Activated B cell treated with CpG ODN at 0.5 μM for 24 hours (primary cell): ENCODE measurements at regions not wholly inside any gene's neighbourhood (a gene's known extent, or its start where the extent isn't known, plus 50 kb on each side); places are given as distances from the start of the nearest gene placed in this dataset.

Experiments used
- ATAC-seq: fragments of 200-7000 bp; cut with Tn5 transposase; one replicate; pipeline ENCODE4 v1.10.0; 2021; ENCODE audit warnings: low read depth, mild to moderate bottlenecking, moderate library complexity
- CTCF ChIA-PET: fragments of 350-600 bp; sonication (Branson Sonifier 250); formaldehyde crosslinking; loops from one replicate; lab custom pipeline; 2021; ENCODE audit warnings: antibody characterized with exemption; lab: Charles Lee
- POLR2A ChIA-PET: fragments of 350-600 bp; sonication (Branson Sonifier 250); formaldehyde crosslinking; loops from one replicate; lab custom pipeline; 2021; ENCODE audit warnings: antibody characterized with exemption; lab: Charles Lee
- DNase-seq: peaks from one replicate; pipeline ENCODE4 v3.0.0; 2022
- H3K27ac Mint-ChIP-seq: one replicate; pipeline ENCODE4 v1.8.0; 2020; ENCODE audit warnings: mixed read lengths
- H3K27me3 Mint-ChIP-seq: one replicate; pipeline ENCODE4 v1.8.0; 2021; ENCODE audit warnings: mixed read lengths
- H3K36me3 Mint-ChIP-seq: one replicate; pipeline ENCODE4 v1.8.0; 2021; ENCODE audit warnings: low read depth, mixed read lengths
- H3K4me1 Mint-ChIP-seq: one replicate; pipeline ENCODE4 v1.8.0; 2021; ENCODE audit warnings: mixed read lengths
- H3K4me3 Mint-ChIP-seq: one replicate; pipeline ENCODE4 v1.8.0; 2020; ENCODE audit warnings: mild to moderate bottlenecking, mixed read lengths
- H3K9me3 Mint-ChIP-seq: one replicate; pipeline ENCODE4 v1.8.0; 2020; ENCODE audit warnings: mixed read lengths
- intact Hi-C: fragments of 100-400 bp; cut with micrococcal nuclease; formaldehyde crosslinking; loops from one replicate; pipeline ENCODE4 v1.15.1; 2024
- TF ChIP-seq, protein P1 (sequence below): fragments of 200-600 bp; IDR thresholded peaks from one replicate; pipeline ENCODE4 v1.8.0; 2022; ENCODE audit warnings: antibody characterized with exemption, mild to moderate bottlenecking

DNA sequence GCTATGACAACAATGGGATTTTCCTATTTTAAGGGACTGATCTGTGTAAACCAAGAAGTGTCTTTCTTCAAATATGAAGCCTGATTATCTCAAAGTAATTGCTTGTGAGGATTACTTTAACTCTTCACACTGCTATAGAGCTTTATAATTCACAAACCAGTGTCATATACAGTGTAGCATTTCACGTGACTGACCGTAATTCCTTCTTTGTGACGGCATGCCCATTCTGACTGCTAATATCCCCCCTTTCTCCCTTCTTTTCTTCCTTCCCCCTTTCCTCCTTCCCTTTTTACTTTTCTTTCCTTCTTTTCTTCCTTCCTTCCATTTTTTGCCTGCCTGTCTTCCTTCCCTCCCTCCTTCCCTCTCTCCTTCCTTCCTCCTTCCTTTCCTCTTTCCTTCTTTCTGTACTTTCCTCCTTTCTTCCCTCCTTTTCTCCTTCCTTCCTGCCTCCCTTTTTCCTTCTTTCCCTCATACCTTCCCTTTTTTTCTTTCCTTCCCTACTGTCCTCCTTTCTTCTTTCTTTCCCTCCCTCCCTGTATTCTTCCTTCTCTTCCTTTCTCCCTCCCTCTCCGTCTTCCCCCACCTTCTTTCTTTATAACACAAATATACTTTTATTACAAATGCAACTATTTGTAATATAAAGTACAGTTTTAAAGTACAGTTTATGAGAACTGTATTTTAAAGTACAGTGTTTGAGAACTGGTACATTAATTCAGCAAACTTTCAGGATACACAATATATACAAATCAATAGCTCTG is 75.0 kb upstream of the EXOC2 start:
- Mint-ChIP-seq H3K27ac (no peak overlapping the region), H3K4me1 (no peaks in the 10 kb centered on the region), H3K9me3 (peaks cover 15% of the 10 kb centered on the region), H3K36me3 (no peaks in the 10 kb centered on the region), H3K27me3 (peaks cover 25% of the 10 kb centered on the region), H3K4me3 (no peak overlapping the region)
- ChIA-PET POLR2A (no interaction called here), CTCF (no interaction called here)
- intact Hi-C loops, result no loop called here
- no peak for DNase-seq
- TF ChIP-seq, protein P1, sequence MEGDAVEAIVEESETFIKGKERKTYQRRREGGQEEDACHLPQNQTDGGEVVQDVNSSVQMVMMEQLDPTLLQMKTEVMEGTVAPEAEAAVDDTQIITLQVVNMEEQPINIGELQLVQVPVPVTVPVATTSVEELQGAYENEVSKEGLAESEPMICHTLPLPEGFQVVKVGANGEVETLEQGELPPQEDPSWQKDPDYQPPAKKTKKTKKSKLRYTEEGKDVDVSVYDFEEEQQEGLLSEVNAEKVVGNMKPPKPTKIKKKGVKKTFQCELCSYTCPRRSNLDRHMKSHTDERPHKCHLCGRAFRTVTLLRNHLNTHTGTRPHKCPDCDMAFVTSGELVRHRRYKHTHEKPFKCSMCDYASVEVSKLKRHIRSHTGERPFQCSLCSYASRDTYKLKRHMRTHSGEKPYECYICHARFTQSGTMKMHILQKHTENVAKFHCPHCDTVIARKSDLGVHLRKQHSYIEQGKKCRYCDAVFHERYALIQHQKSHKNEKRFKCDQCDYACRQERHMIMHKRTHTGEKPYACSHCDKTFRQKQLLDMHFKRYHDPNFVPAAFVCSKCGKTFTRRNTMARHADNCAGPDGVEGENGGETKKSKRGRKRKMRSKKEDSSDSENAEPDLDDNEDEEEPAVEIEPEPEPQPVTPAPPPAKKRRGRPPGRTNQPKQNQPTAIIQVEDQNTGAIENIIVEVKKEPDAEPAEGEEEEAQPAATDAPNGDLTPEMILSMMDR, result no peak
- no peak for ATAC-seq

- TF ChIP-seq, protein P1, result no peak
- Mint-ChIP-seq H3K4me3 (no peak overlapping the region), H3K4me1 (no peaks in the 10 kb centered on the region), H3K9me3 (peaks cover 4% of the 10 kb centered on the region), H3K27ac (no peak overlapping the region), H3K27me3 (peaks cover 24% of the 10 kb centered on the region), H3K36me3 (no peaks in the 10 kb centered on the region)
- CTCF ChIA-PET, result no interaction called here
- ATAC-seq, result no peak
- intact Hi-C loops, result no loop called here
- DNase-seq, result no peak
- POLR2A ChIA-PET, result no interaction called here
Observed at GRCh38 chr6:766625-767024, 73.7 kb upstream of the EXOC2 start.

GRCh38 chr6:761997-762396 is 69.1 kb upstream of the EXOC2 start:
- intact Hi-C loops, result no loop called here

DNA sequence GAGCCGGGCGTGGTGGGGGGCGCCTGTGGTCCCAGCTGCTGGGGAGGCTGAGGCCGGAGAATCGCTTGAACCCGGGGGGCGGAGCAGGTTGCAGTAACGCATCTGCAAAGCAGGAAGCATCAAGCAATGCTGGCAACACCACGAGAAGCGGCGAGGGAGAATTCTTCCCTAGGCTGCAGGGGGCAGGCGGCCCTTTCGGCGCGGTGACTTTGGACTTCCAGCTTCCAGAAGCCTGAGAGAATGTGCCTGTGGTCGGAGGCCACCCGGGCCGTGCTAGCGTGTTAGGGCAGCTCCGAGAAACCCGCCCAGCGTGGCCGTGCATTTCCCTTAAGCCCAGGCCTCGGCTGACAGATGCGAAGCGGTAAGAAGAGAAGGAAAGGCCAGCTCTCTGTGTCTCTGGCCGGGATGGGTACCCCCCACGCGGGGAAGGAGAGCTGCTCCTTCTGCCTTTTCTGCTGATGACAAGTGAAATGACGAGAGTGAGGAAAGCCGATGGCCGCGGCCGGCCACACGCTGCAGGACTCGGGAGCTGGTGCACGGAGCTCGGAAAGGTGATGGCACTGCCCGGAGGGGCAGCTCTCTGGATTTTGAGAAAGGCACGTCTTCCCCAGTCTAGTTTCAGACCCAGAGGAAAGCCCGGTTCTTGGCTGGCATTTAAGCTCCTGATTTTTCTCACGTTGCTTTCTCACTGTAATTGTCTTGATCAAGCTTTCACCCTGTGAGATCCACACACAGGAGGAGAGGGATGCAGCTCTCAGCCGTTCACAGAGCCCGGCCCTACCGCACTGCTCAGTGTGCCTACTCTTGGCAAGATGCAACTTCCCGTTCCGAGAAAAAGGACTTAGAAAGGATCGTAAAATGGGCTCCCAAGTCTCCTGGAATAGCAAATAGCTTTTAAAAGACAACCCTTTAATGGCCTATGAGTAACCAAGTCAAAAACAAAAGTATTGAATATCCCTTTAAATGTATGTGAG is 68.3 kb upstream of the EXOC2 start:
- ChIA-PET CTCF (no interaction called here), POLR2A (no interaction called here)
- no peak for DNase-seq
- Mint-ChIP-seq H3K27me3 (peaks cover 17% of the 10 kb centered on the region), H3K27ac (no peak overlapping the region), H3K9me3 (peaks cover 2% of the 10 kb centered on the region), H3K4me1 (no peaks in the 10 kb centered on the region), H3K4me3 (no peak overlapping the region), H3K36me3 (no peaks in the 10 kb centered on the region)
- ATAC-seq, result no peak
- intact Hi-C loops, result no loop called here
- TF ChIP-seq, protein P1, result no peak

More at GRCh38 chr6:761997-762396, 69.1 kb upstream of the EXOC2 start:
- no peak for ATAC-seq
- Mint-ChIP-seq H3K9me3 (peaks cover 2% of the 10 kb centered on the region), H3K4me1 (no peaks in the 10 kb centered on the region), H3K27me3 (peaks cover 19% of the 10 kb centered on the region), H3K27ac (no peak overlapping the region), H3K36me3 (no peaks in the 10 kb centered on the region), H3K4me3 (no peak overlapping the region)
- TF ChIP-seq, protein P1, result no peak
- ChIA-PET POLR2A (no interaction called here), CTCF (no interaction called here)
- no peak for DNase-seq

GRCh38 chr6:759729-760128 is 66.8 kb upstream of the EXOC2 start:
- H3K4me3 Mint-ChIP-seq, result no peak overlapping the region
- H3K27me3 Mint-ChIP-seq, result peaks cover 10% of the 10 kb centered on the region
- no peaks in the 10 kb centered on the region for H3K4me1 Mint-ChIP-seq
- peaks cover 2% of the 10 kb centered on the region for H3K9me3 Mint-ChIP-seq
- intact Hi-C loops, result no loop called here
- no peak for DNase-seq
- POLR2A ChIA-PET, result no interaction called here
- H3K27ac Mint-ChIP-seq, result no peak overlapping the region
- CTCF ChIA-PET, result no interaction called here
- TF ChIP-seq, protein P1, result no peak
- ATAC-seq, result no peak
- H3K36me3 Mint-ChIP-seq, result no peaks in the 10 kb centered on the region
